IMR-90 (cell line): ENCODE measurements at regions not wholly inside any gene's neighbourhood (a gene's known extent, or its start where the extent isn't known, plus 50 kb on each side); places are given as distances from the start of the nearest gene placed in this dataset.

Experiments used
- ATAC-seq: fragments of 200-7000 bp; cut with Tn5 transposase; 2 replicates; pipeline ENCODE4 v1.9.1; 2020; ENCODE audit warnings: low read depth, mild to moderate bottlenecking, moderate library complexity
- BruUV-seq: library from RNA; stranded (reverse); fragments of 400-500 nt; replicated peaks from 2 replicates; lab custom pipeline; 2021; lab: Mats Ljungman, UMichigan
- CTCF ChIA-PET: fragments of 300-600 bp; formaldehyde crosslinking; extraction: SDS; loops from one replicate; lab custom pipeline; 2021; ENCODE audit warnings: antibody characterized with exemption; lab: Yijun Ruan, JAX
- POLR2A ChIA-PET: fragments of 300-600 bp; sonication (Branson Sonifier 250); formaldehyde crosslinking; loops from one replicate; lab custom pipeline; 2022; ENCODE audit warnings: antibody characterized with exemption; ENCODE audit not compliant: unreplicated experiment; lab: Charles Lee
- DNase-seq: peaks from one replicate; pipeline ENCODE4 v3.0.0; 2013
- H2AFZ ChIP-seq: replicated peaks from 2 replicates; pipeline ENCODE3; 2013; ENCODE audit warnings: low read length, mild to moderate bottlenecking; ENCODE audit not compliant: poor library complexity
- H2AK5ac ChIP-seq: 2 replicates; pipeline ENCODE4 v1.6.1; 2013; ENCODE audit warnings: low read depth, low read length, inconsistent platforms
- H2AK9ac ChIP-seq: replicated peaks from 2 replicates; pipeline ENCODE3; 2013; ENCODE audit warnings: mild to moderate bottlenecking, low read depth, low read length, moderate library complexity; ENCODE audit not compliant: poor library complexity
- H2BK120ac ChIP-seq: 2 replicates; pipeline ENCODE4 v1.6.1; 2013; ENCODE audit warnings: low read depth, low read length, inconsistent platforms
- H2BK15ac ChIP-seq: 3 replicates; pipeline ENCODE4 v1.6.1; 2013; ENCODE audit warnings: low read depth, low read length, inconsistent platforms
- H2BK20ac ChIP-seq: 2 replicates; pipeline ENCODE4 v1.6.1; 2013; ENCODE audit warnings: low read depth, mild to moderate bottlenecking, inconsistent platforms, low read length, moderate library complexity
- H2BK5ac ChIP-seq: 2 replicates; pipeline ENCODE4 v1.6.1; 2013; ENCODE audit warnings: mild to moderate bottlenecking, low read depth, low read length, inconsistent platforms; ENCODE audit not compliant: poor library complexity, severe bottlenecking
- H3K14ac ChIP-seq: replicated peaks from 2 replicates; pipeline ENCODE4 v1.6.1; 2013; ENCODE audit warnings: low read depth, low read length, inconsistent platforms
- H3K18ac ChIP-seq: 2 replicates; pipeline ENCODE4 v1.6.1; 2013; ENCODE audit warnings: low read depth, low read length, control low read depth
- H3K23ac ChIP-seq: 2 replicates; pipeline ENCODE4 v1.6.1; 2013; ENCODE audit warnings: low read depth, low read length, inconsistent platforms
- H3K27ac ChIP-seq: 2 replicates; pipeline ENCODE4 v1.5.1; 2013; ENCODE audit warnings: mild to moderate bottlenecking, control low read depth, low read length; ENCODE audit not compliant: insufficient read depth
- H3K27me3 ChIP-seq: 2 replicates; pipeline ENCODE4 v1.6.1; 2013; ENCODE audit warnings: low read length; ENCODE audit not compliant: control insufficient read depth, insufficient read depth
- H3K36me3 ChIP-seq: 2 replicates; pipeline ENCODE4 v1.6.1; 2013; ENCODE audit warnings: low read length, mixed read lengths; ENCODE audit not compliant: control insufficient read depth, insufficient read depth
- H3K4ac ChIP-seq: 2 replicates; pipeline ENCODE4 v1.6.1; 2013; ENCODE audit warnings: low read depth, low read length, inconsistent platforms
- H3K4me1 ChIP-seq: 2 replicates; pipeline ENCODE4 v1.6.1; 2013; ENCODE audit warnings: low read length, mixed read lengths; ENCODE audit not compliant: control insufficient read depth, insufficient read depth
- H3K4me2 ChIP-seq: 2 replicates; pipeline ENCODE4 v1.6.1; 2013; ENCODE audit warnings: low read depth, mild to moderate bottlenecking, control low read depth, low read length, moderate library complexity
- H3K4me3 ChIP-seq: 2 replicates; pipeline ENCODE4 v1.5.1; 2013; ENCODE audit warnings: low read depth, mild to moderate bottlenecking, control low read depth, low read length, moderate library complexity; ENCODE audit not compliant: insufficient read depth
- H3K56ac ChIP-seq: 2 replicates; pipeline ENCODE4 v1.6.1; 2013; ENCODE audit warnings: low read length, inconsistent platforms; ENCODE audit not compliant: insufficient read depth; ENCODE audit errors: extremely low read depth
- H3K79me1 ChIP-seq, 2 experiments: 2 replicates each; pipeline ENCODE4 v1.6.1; 2013; ENCODE audit warnings: low read length in 2 of 2, inconsistent platforms in 1 of 2, low read depth in 1 of 2
- H3K9ac ChIP-seq: 2 replicates; pipeline ENCODE4 v1.6.1; 2013; ENCODE audit warnings: low read depth, low read length, control low read depth
- H3K9me1 ChIP-seq: 2 replicates; pipeline ENCODE4 v1.6.1; 2013; ENCODE audit warnings: low read length, inconsistent platforms; ENCODE audit not compliant: insufficient read depth
- H3K9me3 ChIP-seq: 2 replicates; pipeline ENCODE4 v1.6.1; 2013; ENCODE audit warnings: low read length; ENCODE audit not compliant: control insufficient read depth, insufficient read depth
- H4K20me1 ChIP-seq: 2 replicates; pipeline ENCODE4 v1.6.1; 2013; ENCODE audit warnings: low read length, inconsistent platforms; ENCODE audit not compliant: insufficient read depth
- H4K5ac ChIP-seq: 2 replicates; pipeline ENCODE4 v1.6.1; 2013; ENCODE audit warnings: mild to moderate bottlenecking, low read depth, low read length, control low read depth
- H4K8ac ChIP-seq, 2 experiments: 2 replicates each; pipeline ENCODE4 v1.6.1; 2013; ENCODE audit warnings: low read depth in 2 of 2, low read length in 2 of 2, control low read depth in 1 of 2, inconsistent platforms in 1 of 2
- H4K91ac ChIP-seq: 2 replicates; pipeline ENCODE4 v1.6.1; 2013; ENCODE audit warnings: low read depth, low read length, inconsistent platforms; ENCODE audit not compliant: insufficient read depth
- BHLHE40 ChIP-seq: fragments of 150-350 bp; IDR thresholded peaks from 2 replicates; pipeline ENCODE4 v1.6.1; 2016; ENCODE audit warnings: mild to moderate bottlenecking, low read depth, low read length
- CEBPB ChIP-seq: IDR thresholded peaks from 2 replicates; pipeline ENCODE4 v1.6.1; 2012; ENCODE audit warnings: low read depth, low read length, improper control_type of control experiment
- CHD1 ChIP-seq: IDR thresholded peaks from 2 replicates; pipeline ENCODE4 v1.6.1; 2012; ENCODE audit warnings: low read depth, low read length, improper control_type of control experiment
- ELK1 ChIP-seq: fragments of 150-350 bp; IDR thresholded peaks from 2 replicates; pipeline ENCODE4 v1.6.1; 2016; ENCODE audit warnings: low read depth, mild to moderate bottlenecking, low read length, moderate library complexity, borderline replicate concordance
- MAFK ChIP-seq: IDR thresholded peaks from 2 replicates; pipeline ENCODE4 v1.6.1; 2012; ENCODE audit warnings: low read depth, low read length, improper control_type of control experiment
- MXI1 ChIP-seq: IDR thresholded peaks from 2 replicates; pipeline ENCODE4 v1.6.1; 2012; ENCODE audit warnings: low read depth, mild to moderate bottlenecking, low read length, moderate library complexity, borderline replicate concordance
- NFE2L2 ChIP-seq: fragments of 150-350 bp; IDR thresholded peaks from 2 replicates; pipeline ENCODE4 v1.6.1; 2016; ENCODE audit warnings: low read depth, mild to moderate bottlenecking, low read length
- POLR2A ChIP-seq: IDR thresholded peaks from 2 replicates; pipeline ENCODE4 v1.6.1; 2012; ENCODE audit warnings: mild to moderate bottlenecking, low read depth, low read length
- RAD21 ChIP-seq: IDR thresholded peaks from 2 replicates; pipeline ENCODE4 v1.6.1; 2012; ENCODE audit warnings: low read length, improper control_type of control experiment
- RCOR1 ChIP-seq: IDR thresholded peaks from 2 replicates; pipeline ENCODE4 v1.6.1; 2012; ENCODE audit warnings: mild to moderate bottlenecking, low read length, improper control_type of control experiment; ENCODE audit not compliant: insufficient replicate concordance
- RFX5 ChIP-seq: IDR thresholded peaks from 2 replicates; pipeline ENCODE4 v1.8.0; 2012; ENCODE audit warnings: low read depth, mild to moderate bottlenecking, low read length, moderate library complexity
- SMC3 ChIP-seq: fragments of 150-350 bp; IDR thresholded peaks from 2 replicates; pipeline ENCODE4 v1.6.1; 2016; ENCODE audit warnings: low read depth, mild to moderate bottlenecking, antibody characterized with exemption, low read length, moderate library complexity
- WGBS, 2 experiments: methylation state at CpG; one replicate each; pipeline versions ENCODE4 v1.1.5 to v1.1.7; 2013; ENCODE audit warnings: missing lambda C conversion rate in 2 of 2; ENCODE audit not compliant: insufficient read length in 1 of 2; ENCODE audit errors: extremely low coverage in 2 of 2; 5-methylcytosine and 5-hydroxymethylcytosine counted together
- dilution Hi-C: fragments of 300-500 bp; cut with HindIII; formaldehyde crosslinking; loops from one replicate; pipeline ENCODE4 v1.14.3; 2018; ENCODE audit warnings: low sequenced_read_pairs; ENCODE audit not compliant: unreplicated experiment
- in situ Hi-C: fragments of 300-500 bp; cut with MboI; formaldehyde crosslinking; loops from 3 replicates; pipeline ENCODE4 v1.14.3; 2019; ENCODE audit warnings: low sequenced_read_pairs, inconsistent platforms, mixed read lengths
- intact Hi-C: fragments of 100-400 bp; cut with micrococcal nuclease; formaldehyde crosslinking; loops from 2 replicates; pipeline ENCODE4 v1.10.0; 2022
- TF ChIP-seq, protein P1 (sequence below): conservative IDR thresholded peaks from 2 replicates; pipeline ENCODE4 v1.5.1; 2012; ENCODE audit warnings: mild to moderate bottlenecking, low read depth, low read length, improper control_type of control experiment

DNA sequence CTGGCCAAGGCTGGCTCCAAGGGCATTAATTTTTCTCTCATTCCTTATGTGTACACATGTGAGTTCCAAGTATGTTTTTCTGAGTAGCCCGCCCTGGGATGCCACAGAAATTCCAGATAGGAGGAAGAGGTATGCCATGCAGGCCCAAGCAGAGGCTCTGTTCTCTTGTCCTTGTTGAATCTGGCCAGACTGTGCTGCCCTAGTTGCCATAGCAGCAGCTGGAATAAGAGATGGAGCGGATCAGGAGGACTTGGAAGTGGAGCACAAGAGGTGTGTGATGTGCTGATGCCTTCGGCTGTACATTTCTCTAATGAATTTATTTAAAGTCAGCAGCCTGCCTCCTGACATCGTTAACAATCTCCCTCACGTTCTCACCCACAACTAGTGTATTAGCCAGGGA lies 235.6 kb upstream of the RPS23 start:
- Histone ChIP-seq H4K8ac (no peak overlapping the region), H2AK9ac (no peak overlapping the region), H3K9me1 (no peaks in the 10 kb centered on the region), H3K4ac (no peak overlapping the region), H3K36me3 (no peaks in the 10 kb centered on the region), H2BK120ac (no peak overlapping the region), H2BK15ac (no peak overlapping the region), H3K18ac (no peak overlapping the region), H3K4me2 (no peak overlapping the region), H4K91ac (no peak overlapping the region), H3K4me1 (no peaks in the 10 kb centered on the region), H2BK20ac (no peak overlapping the region), H3K79me1 (no peaks in the 10 kb centered on the region), H3K23ac (no peak overlapping the region), H3K4me3 (no peak overlapping the region), H3K27me3 (peaks cover 9% of the 10 kb centered on the region), H2BK5ac (no peak overlapping the region), H2AK5ac (no peak overlapping the region), H3K9ac (no peak overlapping the region), H3K14ac (no peak overlapping the region), H4K20me1 (no peaks in the 10 kb centered on the region), H2AFZ (no peak overlapping the region), H4K5ac (no peak overlapping the region), H3K27ac (no peak overlapping the region), H3K56ac (no peak overlapping the region), H3K9me3 (no peaks in the 10 kb centered on the region)
- dilution Hi-C loops = no loop called here
- TF ChIP-seq RFX5 (no peak), CEBPB (no peak), POLR2A (no peak), RCOR1 (no peak), ELK1 (no peak), NFE2L2 (no peak), MAFK (no peak), MXI1 (no peak), BHLHE40 (no peak), SMC3 (no peak), RAD21 (no peak), CHD1 (no peak)
- TF ChIP-seq, protein P1, sequence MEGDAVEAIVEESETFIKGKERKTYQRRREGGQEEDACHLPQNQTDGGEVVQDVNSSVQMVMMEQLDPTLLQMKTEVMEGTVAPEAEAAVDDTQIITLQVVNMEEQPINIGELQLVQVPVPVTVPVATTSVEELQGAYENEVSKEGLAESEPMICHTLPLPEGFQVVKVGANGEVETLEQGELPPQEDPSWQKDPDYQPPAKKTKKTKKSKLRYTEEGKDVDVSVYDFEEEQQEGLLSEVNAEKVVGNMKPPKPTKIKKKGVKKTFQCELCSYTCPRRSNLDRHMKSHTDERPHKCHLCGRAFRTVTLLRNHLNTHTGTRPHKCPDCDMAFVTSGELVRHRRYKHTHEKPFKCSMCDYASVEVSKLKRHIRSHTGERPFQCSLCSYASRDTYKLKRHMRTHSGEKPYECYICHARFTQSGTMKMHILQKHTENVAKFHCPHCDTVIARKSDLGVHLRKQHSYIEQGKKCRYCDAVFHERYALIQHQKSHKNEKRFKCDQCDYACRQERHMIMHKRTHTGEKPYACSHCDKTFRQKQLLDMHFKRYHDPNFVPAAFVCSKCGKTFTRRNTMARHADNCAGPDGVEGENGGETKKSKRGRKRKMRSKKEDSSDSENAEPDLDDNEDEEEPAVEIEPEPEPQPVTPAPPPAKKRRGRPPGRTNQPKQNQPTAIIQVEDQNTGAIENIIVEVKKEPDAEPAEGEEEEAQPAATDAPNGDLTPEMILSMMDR = no peak
- in situ Hi-C loops = no loop called here
- DNase-seq = no peak
- BruUV-seq = no TSS peak
- intact Hi-C loops = no loop called here
- WGBS, 2 experiments = no CpG with 5 or more reads among the region's 5 CpGs
- ChIA-PET CTCF (no interaction called here), POLR2A (no interaction called here)
- ATAC-seq = no peak
